ENCODE measurements at regions not wholly inside any gene's neighbourhood (a gene's known extent, or its start where the extent isn't known, plus 50 kb on each side); places are given as distances from the start of the nearest gene placed in this dataset.
"Not testable (repeated sequence)": the region's sequence is repeated elsewhere in the genome, so short reads cannot be mapped to it uniquely, and the experiment has no call there.

- TF ChIP-seq CTCF, EP300 (IDR thresholded peaks at IDR 0.05): not testable (repeated sequence)
These were observed 201.5 kb upstream of the IRAK1BP1 start for GRCh38 chr6:78665819-78666218.

Data from suprapubic skin (tissue), 3 donors.